Calu3 (cell line): ENCODE measurements at regions not wholly inside any gene's neighbourhood (a gene's known extent, or its start where the extent isn't known, plus 50 kb on each side); places are given as distances from the start of the nearest gene placed in this dataset.
"Not testable (repeated sequence)": the region's sequence is repeated elsewhere in the genome, so short reads cannot be mapped to it uniquely, and the experiment has no call there.

Experiments
- BruUV-seq: library from RNA; stranded (reverse); fragments of 400-500 nt; replicated peaks from 2 replicates; lab custom pipeline; 2021; lab: Mats Ljungman, UMichigan
- CTCF ChIA-PET: fragments of 300-600 bp; sonication (Branson Sonifier 250); formaldehyde crosslinking; loops from one replicate; lab custom pipeline; 2022; ENCODE audit warnings: antibody characterized with exemption; lab: Charles Lee
- DNase-seq: peaks from one replicate; pipeline ENCODE4 v3.0.0; 2022
- H3K27ac Mint-ChIP-seq: one replicate; pipeline ENCODE4 v1.8.0; 2022; ENCODE audit warnings: mixed read lengths; ENCODE audit not compliant: unreplicated experiment
- H3K27me3 Mint-ChIP-seq: one replicate; pipeline ENCODE4 v1.8.0; 2022; ENCODE audit warnings: mixed read lengths; ENCODE audit not compliant: unreplicated experiment
- H3K36me3 Mint-ChIP-seq: one replicate; pipeline ENCODE4 v1.8.0; 2022; ENCODE audit warnings: mild to moderate bottlenecking, moderate library complexity, mixed read lengths; ENCODE audit not compliant: insufficient read depth, unreplicated experiment
- H3K4me1 Mint-ChIP-seq: one replicate; pipeline ENCODE4 v1.8.0; 2022; ENCODE audit warnings: mild to moderate bottlenecking, low read depth, mixed read lengths; ENCODE audit not compliant: unreplicated experiment
- H3K4me3 Mint-ChIP-seq: one replicate; pipeline ENCODE4 v1.8.0; 2022; ENCODE audit warnings: mild to moderate bottlenecking, low read depth, moderate library complexity, mixed read lengths; ENCODE audit not compliant: unreplicated experiment
- H3K9me3 Mint-ChIP-seq: one replicate; pipeline ENCODE4 v1.8.0; 2022; ENCODE audit warnings: low read depth, mixed read lengths; ENCODE audit not compliant: unreplicated experiment
- CTCF ChIP-seq: fragments of 200-600 bp; IDR thresholded peaks from one replicate; pipeline ENCODE4 v1.8.0; 2022; ENCODE audit warnings: antibody characterized with exemption; ENCODE audit not compliant: unreplicated experiment
- intact Hi-C: fragments of 100-400 bp; cut with micrococcal nuclease; formaldehyde crosslinking; loops from one replicate; pipeline ENCODE4 v1.10.0; 2022; ENCODE audit not compliant: unreplicated experiment

DNA sequence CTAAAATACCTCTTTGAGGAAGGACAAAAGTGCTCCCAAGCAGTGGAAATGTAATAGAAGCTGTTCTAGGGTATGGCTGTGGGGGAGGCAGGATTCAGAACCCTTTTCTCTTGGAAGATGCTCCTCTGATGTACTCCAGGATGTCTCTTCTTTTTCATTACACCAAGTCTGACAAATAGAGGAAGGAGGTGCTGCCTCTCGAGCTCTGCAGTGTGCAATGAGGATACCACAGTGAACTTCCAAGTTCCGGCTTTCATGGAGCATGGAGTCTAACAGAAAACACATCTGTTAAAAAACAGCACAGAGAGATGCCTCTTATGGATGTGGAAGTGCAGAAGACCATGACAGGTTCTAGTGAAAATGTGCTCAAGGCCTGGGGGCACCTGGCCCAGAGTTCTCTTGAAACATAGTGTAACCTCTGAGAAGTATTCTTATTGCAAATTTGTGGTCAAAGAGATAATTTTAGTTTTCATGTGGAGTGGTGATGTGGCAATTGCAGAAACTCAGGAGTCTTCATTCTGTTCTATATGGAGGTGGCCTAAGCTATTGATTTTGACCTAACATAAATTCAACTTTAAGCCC, 362.0 kb upstream of the CITED2 start:
- Mint-ChIP-seq H3K36me3 (no peaks in the 10 kb centered on the region), H3K4me3 (no peak overlapping the region), H3K4me1 (peaks cover 16% of the 10 kb centered on the region), H3K27me3 (no peaks in the 10 kb centered on the region), H3K27ac (no peak overlapping the region), H3K9me3 (no peaks in the 10 kb centered on the region)
- CTCF ChIA-PET, result no interaction called here
- intact Hi-C loops, result no loop called here
- no TSS peak for BruUV-seq
- DNase-seq, result no peak
- no peak for TF ChIP-seq CTCF

- no peak for DNase-seq
- CTCF ChIA-PET, result no interaction called here
- Mint-ChIP-seq H3K4me1 (peaks cover 16% of the 10 kb centered on the region), H3K27me3 (no peaks in the 10 kb centered on the region), H3K9me3 (no peaks in the 10 kb centered on the region), H3K27ac (no peak overlapping the region), H3K4me3 (no peak overlapping the region), H3K36me3 (no peaks in the 10 kb centered on the region)
- no peak for TF ChIP-seq CTCF
- intact Hi-C loops, result no loop called here
- no TSS peak for BruUV-seq
These were observed 358.0 kb upstream of the CITED2 start for GRCh38 chr6:139732451-139732850.

DNA sequence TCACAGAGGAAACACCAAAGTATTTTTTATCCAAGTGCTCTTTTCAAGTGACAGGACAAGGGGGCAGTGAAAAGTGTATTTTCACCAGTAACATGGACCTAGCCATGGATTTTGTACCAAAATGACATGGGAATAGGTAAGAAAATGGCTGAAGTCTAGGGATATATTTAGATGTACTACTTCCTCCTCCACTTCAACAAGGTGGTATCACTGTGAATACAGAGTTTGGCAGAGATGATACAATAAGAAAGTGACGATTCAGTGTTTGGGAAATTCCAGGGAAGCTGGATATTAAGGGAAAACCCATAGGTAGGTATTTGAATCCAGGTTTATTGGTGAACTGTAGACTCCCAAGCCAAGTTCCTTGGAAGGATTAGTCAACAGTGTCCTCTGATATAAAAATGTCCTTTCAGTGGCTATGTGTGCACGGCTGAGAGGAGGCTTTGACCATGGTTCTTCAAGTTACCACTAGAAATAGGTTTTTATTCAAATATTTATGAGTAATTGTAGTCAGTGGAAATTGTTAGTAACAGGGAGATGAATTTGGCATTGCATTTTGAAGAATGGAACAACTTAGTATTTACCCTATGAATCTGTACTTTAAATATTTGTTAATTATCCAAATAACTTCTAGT, 356.0 kb upstream of the CITED2 start:
- no TSS peak for BruUV-seq
- H3K4me3 Mint-ChIP-seq, result no peak overlapping the region
- no peak for TF ChIP-seq CTCF
- CTCF ChIA-PET, result no interaction called here
- H3K36me3 Mint-ChIP-seq, result no peaks in the 10 kb centered on the region
- intact Hi-C loops, result no loop called here
- no peaks in the 10 kb centered on the region for H3K27me3 Mint-ChIP-seq
- H3K27ac Mint-ChIP-seq, result no peak overlapping the region
- DNase-seq, result no peak
- peaks cover 16% of the 10 kb centered on the region for H3K4me1 Mint-ChIP-seq
- no peaks in the 10 kb centered on the region for H3K9me3 Mint-ChIP-seq

- no peak overlapping the region for H3K4me3 Mint-ChIP-seq
- H3K36me3 Mint-ChIP-seq, result no peaks in the 10 kb centered on the region
- CTCF ChIA-PET, result no interaction called here
- BruUV-seq, result no TSS peak
- H3K27me3 Mint-ChIP-seq, result no peaks in the 10 kb centered on the region
- intact Hi-C loops, result no loop called here
- H3K4me1 Mint-ChIP-seq, result peaks cover 16% of the 10 kb centered on the region
- TF ChIP-seq CTCF, result no peak
- no peak for DNase-seq
- H3K9me3 Mint-ChIP-seq, result no peaks in the 10 kb centered on the region
- no peak overlapping the region for H3K27ac Mint-ChIP-seq
These were observed 354.5 kb upstream of the CITED2 start for GRCh38 chr6:139728876-139729427.

- H3K27me3 Mint-ChIP-seq, H3K36me3 Mint-ChIP-seq, DNase-seq, H3K9me3 Mint-ChIP-seq, CTCF ChIA-PET, H3K27ac Mint-ChIP-seq, BruUV-seq, H3K4me1 Mint-ChIP-seq, intact Hi-C loops, H3K4me3 Mint-ChIP-seq: not testable (repeated sequence)
These were observed 351.8 kb upstream of the CITED2 start for GRCh38 chr6:139726272-139726671.
